ENCODE measurements at regions not wholly inside any gene's neighbourhood (a gene's known extent, or its start where the extent isn't known, plus 50 kb on each side); places are given as distances from the start of the nearest gene placed in this dataset.
"Not testable (repeated sequence)": the region's sequence is repeated elsewhere in the genome, so short reads cannot be mapped to it uniquely, and the experiment has no call there.

DNA sequence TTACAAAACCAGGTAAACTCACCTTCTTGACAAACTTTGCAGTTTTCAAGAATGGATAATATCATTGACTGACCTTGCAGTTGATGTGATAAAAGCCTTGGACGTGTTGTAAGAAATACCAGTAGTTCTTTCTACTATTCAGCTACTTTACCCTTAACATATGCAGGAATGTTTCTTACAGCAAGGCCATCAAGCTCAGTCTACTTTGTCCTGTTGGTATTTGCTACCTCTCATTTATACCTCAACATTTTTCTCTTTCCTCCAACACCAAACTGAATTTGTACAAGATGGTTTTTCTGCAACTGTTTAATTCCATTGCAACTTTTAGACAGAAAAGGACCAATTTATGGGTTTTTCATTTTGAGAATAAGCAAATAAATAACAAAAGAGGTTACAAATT is 147.4 kb upstream of the BCHE start:
- H3K36me3 ChIP-seq (ENCODE audit: control insufficient read depth, insufficient read depth, low read length): no peaks in the 10 kb centered on the region
- no peak for DNase-seq (ENCODE audit: low read depth, low spot score)
- no peak overlapping the region for H3K4me3 ChIP-seq (ENCODE audit: low read length)
- H3K9me3 ChIP-seq (ENCODE audit: control insufficient read depth, insufficient read depth, low read length): no peaks in the 10 kb centered on the region
- H3K27ac ChIP-seq (ENCODE audit: low read length): no peak overlapping the region
- no CpG with 5 or more reads among the region's 1 CpG for WGBS (ENCODE audit: insufficient coverage, insufficient read length)
- H3K27me3 ChIP-seq (ENCODE audit: control insufficient read depth, insufficient read depth, low read length): no peaks in the 10 kb centered on the region
- H3K4me1 ChIP-seq (ENCODE audit: control insufficient read depth, insufficient read depth, low read length): no peaks in the 10 kb centered on the region

DNA sequence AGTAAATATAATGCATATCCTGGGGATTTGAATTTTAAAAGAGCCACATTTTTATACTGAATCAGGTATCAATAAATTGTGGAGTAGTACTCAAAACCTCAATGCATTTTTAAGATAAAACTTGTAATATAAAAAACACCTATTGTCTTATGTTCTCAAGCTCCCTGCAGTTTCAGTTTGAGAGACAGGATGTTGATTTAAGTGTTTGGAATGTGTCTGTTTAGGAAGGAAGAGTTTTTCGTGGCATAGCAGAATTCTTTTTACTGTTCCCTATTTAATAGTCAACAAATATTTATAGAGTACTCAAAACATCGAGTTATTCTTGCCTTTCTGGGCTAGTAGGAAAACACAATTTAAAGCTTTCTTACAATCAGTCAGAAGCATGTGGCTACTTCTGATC is 146.1 kb upstream of the BCHE start:
- no peak overlapping the region for H3K4me3 ChIP-seq (ENCODE audit: low read length)
- no peaks in the 10 kb centered on the region for H3K9me3 ChIP-seq (ENCODE audit: control insufficient read depth, insufficient read depth, low read length)
- no CpG with 5 or more reads among the region's 2 CpGs for WGBS (ENCODE audit: insufficient coverage, insufficient read length)
- H3K27me3 ChIP-seq (ENCODE audit: control insufficient read depth, insufficient read depth, low read length): no peaks in the 10 kb centered on the region
- H3K4me1 ChIP-seq (ENCODE audit: control insufficient read depth, insufficient read depth, low read length): no peaks in the 10 kb centered on the region
- no peak overlapping the region for H3K27ac ChIP-seq (ENCODE audit: low read length)
- DNase-seq (ENCODE audit: low read depth, low spot score): no peak
- H3K36me3 ChIP-seq (ENCODE audit: control insufficient read depth, insufficient read depth, low read length): no peaks in the 10 kb centered on the region

GRCh38 chr3:165981318-165981717 is 144.1 kb upstream of the BCHE start:
- H3K27me3 ChIP-seq (ENCODE audit: control insufficient read depth, insufficient read depth, low read length): no peaks in the 10 kb centered on the region
- no peak overlapping the region for H3K4me3 ChIP-seq (ENCODE audit: low read length)
- DNase-seq (ENCODE audit: low read depth, low spot score): no peak
- no peaks in the 10 kb centered on the region for H3K4me1 ChIP-seq (ENCODE audit: control insufficient read depth, insufficient read depth, low read length)
- WGBS (ENCODE audit: insufficient coverage, insufficient read length): 100% methylated on average over 1 of the region's 1 CpG
- H3K27ac ChIP-seq (ENCODE audit: low read length): no peak overlapping the region
- H3K36me3 ChIP-seq (ENCODE audit: control insufficient read depth, insufficient read depth, low read length): no peaks in the 10 kb centered on the region
- no peaks in the 10 kb centered on the region for H3K9me3 ChIP-seq (ENCODE audit: control insufficient read depth, insufficient read depth, low read length)

- not testable (repeated sequence) for H3K4me1 ChIP-seq (ENCODE audit: control insufficient read depth, insufficient read depth, low read length); DNase-seq (ENCODE audit: low read depth, low spot score); H3K9me3 ChIP-seq (ENCODE audit: control insufficient read depth, insufficient read depth, low read length); H3K27ac ChIP-seq (ENCODE audit: low read length); H3K27me3 ChIP-seq (ENCODE audit: control insufficient read depth, insufficient read depth, low read length); H3K36me3 ChIP-seq (ENCODE audit: control insufficient read depth, insufficient read depth, low read length); H3K4me3 ChIP-seq (ENCODE audit: low read length)
- WGBS (ENCODE audit: insufficient coverage, insufficient read length): no CpG with 5 or more reads among the region's 3 CpGs
Observed at GRCh38 chr3:165960825-165961224, 123.6 kb upstream of the BCHE start.

DNA sequence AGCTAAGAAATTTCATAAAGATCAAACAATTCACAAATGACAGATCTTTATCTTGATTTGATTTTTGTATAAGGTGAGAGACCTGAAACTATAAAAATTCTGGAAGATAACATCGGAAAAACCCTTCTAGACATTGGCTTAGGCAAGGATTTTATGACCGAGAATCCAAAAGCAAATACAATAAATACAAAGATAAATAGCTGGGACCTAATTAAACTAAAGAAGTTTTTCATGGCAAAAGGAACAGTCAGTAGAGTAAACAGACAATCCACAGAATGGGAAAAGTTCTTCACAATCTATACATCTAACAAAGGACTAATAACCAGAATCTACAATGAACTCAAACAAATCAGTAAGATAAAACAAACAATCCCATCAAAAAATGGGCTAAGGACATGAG is 116.9 kb upstream of the BCHE start:
- Histone ChIP-seq H3K36me3 (ENCODE audit: control insufficient read depth, insufficient read depth, low read length) (no peaks in the 10 kb centered on the region), H3K27me3 (ENCODE audit: control insufficient read depth, insufficient read depth, low read length) (no peaks in the 10 kb centered on the region), H3K4me1 (ENCODE audit: control insufficient read depth, insufficient read depth, low read length) (no peaks in the 10 kb centered on the region), H3K9me3 (ENCODE audit: control insufficient read depth, insufficient read depth, low read length) (no peaks in the 10 kb centered on the region), H3K4me3 (ENCODE audit: low read length) (no peak overlapping the region), H3K27ac (ENCODE audit: low read length) (no peak overlapping the region)
- DNase-seq (ENCODE audit: low read depth, low spot score): no peak
- no CpG with 5 or more reads among the region's 2 CpGs for WGBS (ENCODE audit: insufficient coverage, insufficient read length)

DNA sequence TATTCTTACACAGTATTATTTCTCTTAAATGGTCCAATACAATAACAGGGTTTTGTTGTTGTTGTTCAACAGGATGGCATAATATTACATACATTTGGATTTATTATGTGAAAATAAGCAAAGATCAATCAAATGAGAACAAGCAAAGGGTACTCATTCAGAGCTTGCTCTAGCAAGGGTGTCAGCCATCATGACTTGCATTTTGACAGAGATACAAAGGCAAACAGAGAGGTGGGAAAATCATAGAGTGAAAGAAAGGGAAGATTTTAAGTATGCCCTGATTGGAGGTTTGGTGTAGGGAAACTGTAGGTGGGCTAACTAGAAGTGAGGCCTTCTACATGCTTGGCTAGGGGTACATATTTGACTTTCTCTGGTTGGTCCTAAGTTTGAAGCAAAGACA is 109.1 kb upstream of the BCHE start:
- H3K27ac ChIP-seq (ENCODE audit: low read length): no peak overlapping the region
- DNase-seq (ENCODE audit: low read depth, low spot score): no peak

DNA sequence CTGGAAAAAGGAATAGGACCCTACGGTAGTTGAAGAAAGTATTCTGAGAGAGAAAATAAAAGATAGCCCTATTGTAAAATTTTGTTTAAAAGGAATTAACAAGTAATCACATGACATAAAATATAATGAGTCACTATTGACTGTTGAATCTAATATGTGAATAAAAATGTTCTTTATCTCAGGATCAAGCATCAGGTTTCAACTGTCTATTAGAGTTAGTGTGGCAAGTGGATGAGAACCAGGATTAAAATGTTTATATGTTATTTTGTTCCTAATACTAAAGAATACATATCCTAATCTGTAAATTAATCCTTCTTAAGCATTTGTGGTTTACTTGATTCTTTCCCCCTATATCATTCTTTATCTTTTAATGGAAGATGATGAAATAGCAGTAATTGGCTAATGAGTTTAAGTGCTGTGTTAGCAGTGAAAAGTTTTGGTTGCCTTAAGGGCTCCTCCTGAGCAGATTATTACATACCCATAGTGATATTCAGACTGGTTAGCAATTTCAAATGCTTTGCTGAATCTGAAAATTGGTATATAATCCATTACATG is 101.8 kb upstream of the BCHE start:
- Histone ChIP-seq H3K36me3 (ENCODE audit: control insufficient read depth, insufficient read depth, low read length) (no peaks in the 10 kb centered on the region), H3K27me3 (ENCODE audit: control insufficient read depth, insufficient read depth, low read length) (no peaks in the 10 kb centered on the region), H3K4me1 (ENCODE audit: control insufficient read depth, insufficient read depth, low read length) (no peaks in the 10 kb centered on the region), H3K27ac (ENCODE audit: low read length) (no peak overlapping the region), H3K9me3 (ENCODE audit: control insufficient read depth, insufficient read depth, low read length) (no peaks in the 10 kb centered on the region), H3K4me3 (ENCODE audit: low read length) (no peak overlapping the region)
- WGBS (ENCODE audit: insufficient coverage, insufficient read length): no CpG with 5 or more reads among the region's 1 CpG
- no peak for DNase-seq (ENCODE audit: low read depth, low spot score)

More for the DNA sequence above, 109.1 kb upstream of the BCHE start:
- H3K27me3 ChIP-seq (ENCODE audit: control insufficient read depth, insufficient read depth, low read length): no peaks in the 10 kb centered on the region
- no peaks in the 10 kb centered on the region for H3K9me3 ChIP-seq (ENCODE audit: control insufficient read depth, insufficient read depth, low read length)
- no peak overlapping the region for H3K4me3 ChIP-seq (ENCODE audit: low read length)
- H3K36me3 ChIP-seq (ENCODE audit: control insufficient read depth, insufficient read depth, low read length): no peaks in the 10 kb centered on the region
- no peaks in the 10 kb centered on the region for H3K4me1 ChIP-seq (ENCODE audit: control insufficient read depth, insufficient read depth, low read length)

DNA sequence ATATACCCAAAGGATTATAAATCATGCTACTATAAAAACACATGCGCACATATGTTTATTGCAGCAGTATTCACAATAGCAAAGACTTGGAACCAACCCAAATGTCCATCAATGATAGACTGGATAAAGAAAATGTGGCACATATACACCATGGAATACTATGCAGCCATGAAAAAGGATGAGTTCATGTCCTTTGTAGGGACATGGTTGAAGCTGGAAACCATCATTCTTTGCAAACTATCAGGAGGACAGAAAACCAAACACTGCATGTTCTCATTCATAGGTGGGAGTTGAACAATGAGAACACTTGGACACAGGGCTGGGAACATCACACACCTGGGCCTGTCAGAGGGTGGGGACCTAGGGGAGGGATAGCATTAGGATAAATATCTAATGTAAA is 98.9 kb upstream of the BCHE start:
- not testable (repeated sequence) for H3K4me3 ChIP-seq (ENCODE audit: low read length); DNase-seq (ENCODE audit: low read depth, low spot score); H3K36me3 ChIP-seq (ENCODE audit: control insufficient read depth, insufficient read depth, low read length); H3K9me3 ChIP-seq (ENCODE audit: control insufficient read depth, insufficient read depth, low read length); H3K27ac ChIP-seq (ENCODE audit: low read length); H3K4me1 ChIP-seq (ENCODE audit: control insufficient read depth, insufficient read depth, low read length); H3K27me3 ChIP-seq (ENCODE audit: control insufficient read depth, insufficient read depth, low read length)
- WGBS (ENCODE audit: insufficient coverage, insufficient read length): no CpG with 5 or more reads among the region's 1 CpG

DNA sequence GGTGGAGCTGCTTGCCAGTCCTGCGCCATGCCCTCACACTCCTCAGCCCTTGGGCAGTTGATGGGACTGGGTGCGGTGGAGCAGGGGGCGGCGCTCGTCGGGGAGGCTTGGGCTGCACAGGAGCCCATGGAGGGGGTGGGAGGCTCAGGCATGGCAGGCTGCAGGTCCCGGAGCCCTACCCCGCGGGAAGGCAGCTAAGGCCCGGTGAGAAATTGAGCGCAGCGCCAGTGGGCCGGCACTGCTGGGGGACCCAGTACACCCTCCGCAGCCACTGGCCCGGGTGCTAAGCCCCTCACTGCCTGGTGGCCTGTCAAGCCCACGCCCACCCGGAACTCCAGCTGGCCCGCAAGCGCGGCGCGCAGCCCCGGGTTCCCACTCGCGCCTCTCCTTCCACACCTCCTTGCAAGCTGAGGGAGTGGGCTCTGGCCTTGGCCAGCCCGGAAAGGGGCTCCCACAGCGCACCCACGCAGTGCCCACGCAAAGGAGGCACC is 87.1 kb upstream of the BCHE start:
- H3K27me3 ChIP-seq (ENCODE audit: control insufficient read depth, insufficient read depth, low read length); DNase-seq (ENCODE audit: low read depth, low spot score); H3K4me1 ChIP-seq (ENCODE audit: control insufficient read depth, insufficient read depth, low read length); H3K9me3 ChIP-seq (ENCODE audit: control insufficient read depth, insufficient read depth, low read length); H3K27ac ChIP-seq (ENCODE audit: low read length); H3K4me3 ChIP-seq (ENCODE audit: low read length); H3K36me3 ChIP-seq (ENCODE audit: control insufficient read depth, insufficient read depth, low read length): not testable (repeated sequence)
- no CpG with 5 or more reads among the region's 29 CpGs for WGBS (ENCODE audit: insufficient coverage, insufficient read length)

DNA sequence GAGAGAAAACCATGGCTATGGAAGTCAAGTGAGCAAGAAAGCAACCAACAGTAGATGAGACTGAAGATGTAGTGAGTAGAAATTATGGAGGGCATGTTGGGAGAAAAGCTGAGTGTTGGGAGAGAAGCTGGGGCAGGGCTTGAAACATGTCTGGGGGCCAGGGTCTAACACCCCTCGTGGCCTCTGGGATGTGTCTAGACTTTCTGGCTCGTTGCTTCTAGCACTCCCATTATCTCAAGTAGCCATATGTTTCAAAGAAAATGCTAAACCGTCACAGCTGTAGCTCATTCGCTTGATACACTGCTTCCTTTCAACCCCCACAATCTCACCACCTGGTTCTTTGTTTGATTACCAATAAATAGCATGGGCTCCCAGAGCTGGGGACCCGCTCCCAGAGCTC is 83.8 kb upstream of the BCHE start:
- no CpG with 5 or more reads among the region's 5 CpGs for WGBS (ENCODE audit: insufficient coverage, insufficient read length)
- H3K27me3 ChIP-seq (ENCODE audit: control insufficient read depth, insufficient read depth, low read length): no peaks in the 10 kb centered on the region
- H3K4me3 ChIP-seq (ENCODE audit: low read length): no peak overlapping the region
- H3K4me1 ChIP-seq (ENCODE audit: control insufficient read depth, insufficient read depth, low read length): no peaks in the 10 kb centered on the region
- H3K36me3 ChIP-seq (ENCODE audit: control insufficient read depth, insufficient read depth, low read length): no peaks in the 10 kb centered on the region
- no peak for DNase-seq (ENCODE audit: low read depth, low spot score)
- H3K27ac ChIP-seq (ENCODE audit: low read length): no peak overlapping the region
- no peaks in the 10 kb centered on the region for H3K9me3 ChIP-seq (ENCODE audit: control insufficient read depth, insufficient read depth, low read length)

GRCh38 chr3:165919284-165919683 is 82.1 kb upstream of the BCHE start:
- no peak overlapping the region for H3K4me3 ChIP-seq (ENCODE audit: low read length)
- no peaks in the 10 kb centered on the region for H3K27me3 ChIP-seq (ENCODE audit: control insufficient read depth, insufficient read depth, low read length)
- H3K36me3 ChIP-seq (ENCODE audit: control insufficient read depth, insufficient read depth, low read length): no peaks in the 10 kb centered on the region
- WGBS (ENCODE audit: insufficient coverage, insufficient read length): no CpG with 5 or more reads among the region's 4 CpGs
- no peaks in the 10 kb centered on the region for H3K4me1 ChIP-seq (ENCODE audit: control insufficient read depth, insufficient read depth, low read length)
- H3K9me3 ChIP-seq (ENCODE audit: control insufficient read depth, insufficient read depth, low read length): no peaks in the 10 kb centered on the region
- no peak overlapping the region for H3K27ac ChIP-seq (ENCODE audit: low read length)
- DNase-seq (ENCODE audit: low read depth, low spot score): no peak

All from iPS DF 6.9 (cell line).